Karpas-422 (cell line): ENCODE measurements at regions not wholly inside any gene's neighbourhood (a gene's known extent, or its start where the extent isn't known, plus 50 kb on each side); places are given as distances from the start of the nearest gene placed in this dataset.

ENCODE experiments used
- DNase-seq: peaks from one replicate; pipeline ENCODE4 v3.0.0-alpha.2; 2015
- H2AFZ ChIP-seq: fragments of 200-600 bp; sonication (generic); 2 replicates; pipeline ENCODE4 v1.6.1; 2014; ENCODE audit warnings: antibody characterized with exemption, low read length, mixed read lengths
- H3K27ac ChIP-seq: fragments of 200-600 bp; sonication (generic); 2 replicates; pipeline ENCODE4 v1.5.1; 2014; ENCODE audit warnings: mild to moderate bottlenecking, low read length, moderate library complexity
- H3K27me3 ChIP-seq: fragments of 200-600 bp; sonication (generic); 2 replicates; pipeline ENCODE4 v1.6.1; 2014; ENCODE audit warnings: low read length, mixed read lengths
- H3K36me3 ChIP-seq: fragments of 200-600 bp; sonication (generic); 2 replicates; pipeline ENCODE4 v1.6.1; 2014; ENCODE audit warnings: low read length, mixed read lengths; ENCODE audit not compliant: insufficient read depth
- H3K4me1 ChIP-seq: fragments of 200-600 bp; sonication (generic); 2 replicates; pipeline ENCODE4 v1.6.1; 2014; ENCODE audit warnings: mild to moderate bottlenecking, low read length, mixed read lengths
- H3K4me2 ChIP-seq: fragments of 200-600 bp; sonication (generic); 2 replicates; pipeline ENCODE4 v1.6.1; 2014; ENCODE audit warnings: low read length, low read depth, mild to moderate bottlenecking; ENCODE audit not compliant: poor library complexity, severe bottlenecking
- H3K4me3 ChIP-seq: fragments of 200-600 bp; sonication (generic); 2 replicates; pipeline ENCODE4 v1.5.1; 2014; ENCODE audit warnings: mild to moderate bottlenecking, antibody characterized with exemption, low read length, mixed read lengths
- H3K79me2 ChIP-seq: fragments of 200-600 bp; sonication (generic); 2 replicates; pipeline ENCODE4 v1.6.1; 2014; ENCODE audit warnings: mild to moderate bottlenecking, low read length, mixed read lengths
- H3K9ac ChIP-seq: fragments of 200-600 bp; sonication (generic); 2 replicates; pipeline ENCODE4 v1.6.0; 2014; ENCODE audit warnings: low read length
- H3K9me2 ChIP-seq: fragments of 200-600 bp; sonication (generic), shearing (Covaris generic); replicated peaks from 2 replicates; pipeline ENCODE4 v1.6.0; 2014; ENCODE audit warnings: mild to moderate bottlenecking, low read length, moderate library complexity; ENCODE audit not compliant: insufficient read depth
- H3K9me3 ChIP-seq: fragments of 300-700, 200-600 bp; sonication (generic); 2 replicates; pipeline ENCODE4 v1.6.1; 2014; ENCODE audit warnings: low read length, mixed read lengths
- H4K20me1 ChIP-seq: fragments of 200-600 bp; sonication (generic); 2 replicates; pipeline ENCODE4 v1.6.1; 2014; ENCODE audit warnings: mild to moderate bottlenecking, antibody characterized with exemption, low read length, low read depth; ENCODE audit not compliant: insufficient read depth

DNA sequence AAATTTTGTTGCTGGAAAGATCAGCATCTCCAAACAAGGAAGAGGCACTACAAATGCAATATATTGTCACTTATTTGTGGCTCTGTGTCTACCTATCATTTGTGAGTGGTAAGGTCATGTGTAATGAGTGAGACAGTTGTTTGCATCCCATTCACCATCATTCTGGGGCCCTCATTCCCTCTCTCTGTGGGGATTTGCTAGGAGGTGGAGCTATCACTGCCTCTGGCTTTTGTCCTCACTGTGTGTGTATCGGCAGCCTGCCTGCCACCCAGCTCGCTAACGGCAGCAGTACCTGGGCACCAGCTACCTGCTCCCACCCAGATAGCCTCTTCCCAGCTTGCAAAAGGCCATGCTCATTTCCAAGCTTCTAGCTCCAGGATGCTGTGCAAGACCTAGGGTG, 379.2 kb upstream of the ZFHX3 start:
- H3K79me2 ChIP-seq = no peaks in the 10 kb centered on the region

GRCh38 chr16:73426433-73427160, 378.7 kb upstream of the ZFHX3 start:
- Histone ChIP-seq H3K36me3 (no peaks in the 10 kb centered on the region), H3K9ac (no peak overlapping the region), H2AFZ (no peak overlapping the region), H3K9me2 (no peaks in the 10 kb centered on the region), H4K20me1 (no peaks in the 10 kb centered on the region), H3K4me1 (no peaks in the 10 kb centered on the region), H3K4me3 (no peak overlapping the region), H3K4me2 (no peak overlapping the region), H3K27me3 (no peaks in the 10 kb centered on the region), H3K79me2 (no peaks in the 10 kb centered on the region), H3K27ac (no peak overlapping the region), H3K9me3 (no peaks in the 10 kb centered on the region)
- no peak for DNase-seq

More for the DNA sequence above, 379.2 kb upstream of the ZFHX3 start:
- Histone ChIP-seq H3K4me1 (no peaks in the 10 kb centered on the region), H3K9me3 (no peaks in the 10 kb centered on the region), H3K36me3 (no peaks in the 10 kb centered on the region), H3K4me2 (no peak overlapping the region), H3K27ac (no peak overlapping the region), H3K27me3 (no peaks in the 10 kb centered on the region), H2AFZ (no peak overlapping the region), H3K4me3 (no peak overlapping the region), H3K9ac (no peak overlapping the region), H3K9me2 (no peaks in the 10 kb centered on the region), H4K20me1 (no peaks in the 10 kb centered on the region)
- no peak for DNase-seq

GRCh38 chr16:73420676-73421075, 372.7 kb upstream of the ZFHX3 start:
- no peak for DNase-seq
- Histone ChIP-seq H3K79me2 (no peaks in the 10 kb centered on the region), H3K4me3 (no peak overlapping the region), H3K9me2 (no peaks in the 10 kb centered on the region), H3K27ac (no peak overlapping the region), H3K9ac (no peak overlapping the region), H3K4me1 (no peaks in the 10 kb centered on the region), H3K4me2 (no peak overlapping the region), H3K27me3 (no peaks in the 10 kb centered on the region), H2AFZ (no peak overlapping the region), H3K9me3 (no peaks in the 10 kb centered on the region), H3K36me3 (no peaks in the 10 kb centered on the region), H4K20me1 (no peaks in the 10 kb centered on the region)

- Histone ChIP-seq H3K4me3 (no peak overlapping the region), H3K79me2 (no peaks in the 10 kb centered on the region)
Observed at GRCh38 chr16:73420244-73420643, 372.3 kb upstream of the ZFHX3 start.

GRCh38 chr16:73418691-73419090, 370.8 kb upstream of the ZFHX3 start:
- Histone ChIP-seq H3K27ac (no peak overlapping the region), H2AFZ (no peak overlapping the region)

More at GRCh38 chr16:73420244-73420643, 372.3 kb upstream of the ZFHX3 start:
- no peak overlapping the region for H3K9ac ChIP-seq
- no peak overlapping the region for H2AFZ ChIP-seq
- no peaks in the 10 kb centered on the region for H3K36me3 ChIP-seq
- H3K27me3 ChIP-seq = no peaks in the 10 kb centered on the region
- H3K27ac ChIP-seq = no peak overlapping the region
- no peaks in the 10 kb centered on the region for H3K9me3 ChIP-seq
- no peak for DNase-seq
- H3K4me1 ChIP-seq = no peaks in the 10 kb centered on the region
- H3K4me2 ChIP-seq = no peak overlapping the region
- H3K9me2 ChIP-seq = no peaks in the 10 kb centered on the region
- H4K20me1 ChIP-seq = no peaks in the 10 kb centered on the region

GRCh38 chr16:73418051-73418450, 370.1 kb upstream of the ZFHX3 start:
- Histone ChIP-seq H3K27ac (no peak overlapping the region), H3K27me3 (no peaks in the 10 kb centered on the region), H3K4me2 (no peak overlapping the region), H3K9me3 (no peaks in the 10 kb centered on the region), H3K4me3 (no peak overlapping the region), H3K4me1 (no peaks in the 10 kb centered on the region), H4K20me1 (no peaks in the 10 kb centered on the region), H3K9ac (no peak overlapping the region), H3K9me2 (no peaks in the 10 kb centered on the region), H2AFZ (no peak overlapping the region), H3K79me2 (no peaks in the 10 kb centered on the region), H3K36me3 (no peaks in the 10 kb centered on the region)
- no peak for DNase-seq

More at GRCh38 chr16:73418691-73419090, 370.8 kb upstream of the ZFHX3 start:
- Histone ChIP-seq H3K27me3 (no peaks in the 10 kb centered on the region), H3K9me3 (no peaks in the 10 kb centered on the region), H3K4me3 (no peak overlapping the region), H3K4me2 (no peak overlapping the region), H4K20me1 (no peaks in the 10 kb centered on the region), H3K9ac (no peak overlapping the region), H3K79me2 (no peaks in the 10 kb centered on the region), H3K9me2 (no peaks in the 10 kb centered on the region), H3K4me1 (no peaks in the 10 kb centered on the region), H3K36me3 (no peaks in the 10 kb centered on the region)
- no peak for DNase-seq

DNA sequence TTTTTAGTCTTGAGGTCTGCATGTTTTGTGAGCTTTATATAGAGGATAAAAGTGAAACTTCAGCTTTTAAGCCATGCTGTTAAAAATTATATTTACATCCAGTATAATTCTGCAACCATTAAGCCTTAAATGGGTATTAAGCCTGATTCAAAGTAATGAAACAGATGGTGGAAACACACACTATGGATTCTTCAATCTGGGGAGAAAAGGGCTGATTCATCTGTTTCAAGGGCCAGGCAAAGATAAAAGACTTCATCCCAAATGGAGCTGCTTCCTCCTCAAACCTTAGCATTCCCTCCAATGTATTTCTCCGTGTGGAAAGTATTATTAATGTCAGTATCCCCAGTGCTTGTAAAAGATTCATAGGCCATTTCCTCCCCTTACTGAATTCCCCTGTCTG, 367.4 kb upstream of the ZFHX3 start:
- H3K9me2 ChIP-seq = no peaks in the 10 kb centered on the region
- no peak overlapping the region for H3K27ac ChIP-seq
- no peak overlapping the region for H2AFZ ChIP-seq
- no peaks in the 10 kb centered on the region for H3K9me3 ChIP-seq
- H3K27me3 ChIP-seq = no peaks in the 10 kb centered on the region
- DNase-seq = no peak
- no peaks in the 10 kb centered on the region for H3K36me3 ChIP-seq
- no peak overlapping the region for H3K4me3 ChIP-seq
- H3K79me2 ChIP-seq = no peaks in the 10 kb centered on the region
- H3K9ac ChIP-seq = no peak overlapping the region
- no peak overlapping the region for H3K4me2 ChIP-seq
- H3K4me1 ChIP-seq = no peaks in the 10 kb centered on the region
- H4K20me1 ChIP-seq = no peaks in the 10 kb centered on the region

- no peaks in the 10 kb centered on the region for H3K4me1 ChIP-seq
- H3K4me2 ChIP-seq = no peak overlapping the region
- H4K20me1 ChIP-seq = no peaks in the 10 kb centered on the region
- no peaks in the 10 kb centered on the region for H3K36me3 ChIP-seq
- no peak overlapping the region for H3K27ac ChIP-seq
- no peaks in the 10 kb centered on the region for H3K9me2 ChIP-seq
- no peak overlapping the region for H3K9ac ChIP-seq
- H3K9me3 ChIP-seq = no peaks in the 10 kb centered on the region
- no peak overlapping the region for H2AFZ ChIP-seq
- H3K4me3 ChIP-seq = no peak overlapping the region
- no peaks in the 10 kb centered on the region for H3K27me3 ChIP-seq
- H3K79me2 ChIP-seq = no peaks in the 10 kb centered on the region
- no peak for DNase-seq
Observed at GRCh38 chr16:73414638-73415037, 366.7 kb upstream of the ZFHX3 start.
